ENCODE measurements at regions not wholly inside any gene's neighbourhood (a gene's known extent, or its start where the extent isn't known, plus 50 kb on each side); places are given as distances from the start of the nearest gene placed in this dataset.

DNA sequence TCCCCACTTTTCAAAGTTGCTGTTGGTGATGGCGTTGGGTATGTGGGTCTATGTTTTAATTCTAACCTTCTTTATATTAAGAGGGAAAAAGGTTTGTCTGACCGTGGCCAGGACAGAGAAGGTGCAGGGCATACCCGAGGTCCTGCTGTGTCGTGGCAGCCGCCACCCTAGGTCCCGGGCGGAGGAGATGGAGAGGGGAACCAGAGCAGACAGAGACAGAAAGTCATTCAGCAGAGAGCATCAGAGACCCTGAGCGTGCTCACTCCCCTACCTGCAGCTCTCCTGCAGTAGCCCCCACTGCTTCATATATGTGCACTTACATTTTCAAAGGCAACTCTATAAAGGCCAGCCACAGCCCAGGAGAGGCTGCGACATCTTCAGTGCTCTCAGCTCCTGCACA is 327.2 kb upstream of the TNRC6C start:
- Histone ChIP-seq H3K9me3 (ENCODE audit: low read length) (no peaks in the 10 kb centered on the region), H3F3A (ENCODE audit: low read length, unreplicated experiment) (no peaks in the 10 kb centered on the region), H3K4me3 (ENCODE audit: low read length) (no peak overlapping the region), H3K9me2 (replicated peaks; ENCODE audit: low read length) (no peaks in the 10 kb centered on the region), H3K4me2 (ENCODE audit: low read length) (no peak overlapping the region), H3K27ac (ENCODE audit: low read length) (no peak overlapping the region), H3K27me3 (ENCODE audit: low read length) (peaks cover 45% of the 10 kb centered on the region), H4K20me1 (ENCODE audit: low read length) (no peaks in the 10 kb centered on the region), H3K36me3 (ENCODE audit: low read depth, low read length) (no peaks in the 10 kb centered on the region), H3K79me2 (ENCODE audit: low read length) (no peaks in the 10 kb centered on the region), H3K4me1 (ENCODE audit: insufficient read depth, low read length) (no peaks in the 10 kb centered on the region), H3K9ac (ENCODE audit: low read length) (no peak overlapping the region), H2AFZ (ENCODE audit: low read length) (no peak overlapping the region)
- DNase-seq (no peak), ATAC-seq (no peak)
- TF ChIP-seq, protein P1, sequence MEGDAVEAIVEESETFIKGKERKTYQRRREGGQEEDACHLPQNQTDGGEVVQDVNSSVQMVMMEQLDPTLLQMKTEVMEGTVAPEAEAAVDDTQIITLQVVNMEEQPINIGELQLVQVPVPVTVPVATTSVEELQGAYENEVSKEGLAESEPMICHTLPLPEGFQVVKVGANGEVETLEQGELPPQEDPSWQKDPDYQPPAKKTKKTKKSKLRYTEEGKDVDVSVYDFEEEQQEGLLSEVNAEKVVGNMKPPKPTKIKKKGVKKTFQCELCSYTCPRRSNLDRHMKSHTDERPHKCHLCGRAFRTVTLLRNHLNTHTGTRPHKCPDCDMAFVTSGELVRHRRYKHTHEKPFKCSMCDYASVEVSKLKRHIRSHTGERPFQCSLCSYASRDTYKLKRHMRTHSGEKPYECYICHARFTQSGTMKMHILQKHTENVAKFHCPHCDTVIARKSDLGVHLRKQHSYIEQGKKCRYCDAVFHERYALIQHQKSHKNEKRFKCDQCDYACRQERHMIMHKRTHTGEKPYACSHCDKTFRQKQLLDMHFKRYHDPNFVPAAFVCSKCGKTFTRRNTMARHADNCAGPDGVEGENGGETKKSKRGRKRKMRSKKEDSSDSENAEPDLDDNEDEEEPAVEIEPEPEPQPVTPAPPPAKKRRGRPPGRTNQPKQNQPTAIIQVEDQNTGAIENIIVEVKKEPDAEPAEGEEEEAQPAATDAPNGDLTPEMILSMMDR (conservative IDR thresholded peaks at IDR 0.05; ENCODE audit: low read depth, low read length): no peak
- TF ChIP-seq EZH2phosphoT487 (IDR thresholded peaks at IDR 0.05; ENCODE audit: borderline replicate concordance, low read length) (no peak), EZH2 (IDR thresholded peaks at IDR 0.05; ENCODE audit: low read length, unreplicated experiment) (no peak)
- ChIA-PET CTCF (no interaction called here), POLR2A (ENCODE audit: unreplicated experiment) (no interaction called here)
- intact Hi-C loops (cut with micrococcal nuclease): no loop called here
- no TSS peak for BruUV-seq (replicated peaks)

DNA sequence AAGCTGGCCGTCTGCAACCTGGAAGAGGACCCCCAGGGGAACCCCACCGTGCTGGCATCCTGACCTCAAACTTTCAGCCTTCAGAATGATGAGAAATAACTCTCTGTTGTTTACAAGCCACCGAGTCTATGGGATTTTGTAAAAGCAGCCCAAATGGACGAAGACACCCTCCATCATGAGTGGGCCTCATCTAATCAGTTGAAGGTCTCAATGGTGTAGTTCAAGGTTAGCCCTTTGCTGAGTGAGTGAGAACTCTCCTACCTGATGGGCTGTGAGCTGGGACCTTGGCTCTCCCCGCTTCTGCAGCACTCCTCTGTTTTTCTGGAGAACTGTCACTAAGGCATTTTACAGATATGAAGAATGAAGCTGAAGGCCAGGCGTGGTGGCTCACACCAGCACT is 325.9 kb upstream of the TNRC6C start:
- intact Hi-C loops (cut with micrococcal nuclease): no loop called here
- no peaks in the 10 kb centered on the region for H3F3A ChIP-seq (ENCODE audit: low read length, unreplicated experiment)
- H3K9me2 ChIP-seq (replicated peaks; ENCODE audit: low read length): no peaks in the 10 kb centered on the region
- no peaks in the 10 kb centered on the region for H3K36me3 ChIP-seq (ENCODE audit: low read depth, low read length)
- no peak for ATAC-seq
- H3K4me2 ChIP-seq (ENCODE audit: low read length): no peak overlapping the region
- H3K27ac ChIP-seq (ENCODE audit: low read length): no peak overlapping the region
- ChIA-PET POLR2A (ENCODE audit: unreplicated experiment) (no interaction called here), CTCF (no interaction called here)
- H3K4me1 ChIP-seq (ENCODE audit: insufficient read depth, low read length): no peaks in the 10 kb centered on the region
- TF ChIP-seq, protein P1 (conservative IDR thresholded peaks at IDR 0.05; ENCODE audit: low read depth, low read length): no peak
- TF ChIP-seq EZH2 (IDR thresholded peaks at IDR 0.05; ENCODE audit: low read length, unreplicated experiment) (no peak), EZH2phosphoT487 (IDR thresholded peaks at IDR 0.05; ENCODE audit: borderline replicate concordance, low read length) (no peak)
- no peak overlapping the region for H3K9ac ChIP-seq (ENCODE audit: low read length)
- DNase-seq: no peak
- no peak overlapping the region for H2AFZ ChIP-seq (ENCODE audit: low read length)
- peaks cover 45% of the 10 kb centered on the region for H3K27me3 ChIP-seq (ENCODE audit: low read length)
- H3K4me3 ChIP-seq (ENCODE audit: low read length): no peak overlapping the region
- BruUV-seq (replicated peaks): no TSS peak
- H4K20me1 ChIP-seq (ENCODE audit: low read length): no peaks in the 10 kb centered on the region
- H3K9me3 ChIP-seq (ENCODE audit: low read length): no peaks in the 10 kb centered on the region
- H3K79me2 ChIP-seq (ENCODE audit: low read length): no peaks in the 10 kb centered on the region

DNA sequence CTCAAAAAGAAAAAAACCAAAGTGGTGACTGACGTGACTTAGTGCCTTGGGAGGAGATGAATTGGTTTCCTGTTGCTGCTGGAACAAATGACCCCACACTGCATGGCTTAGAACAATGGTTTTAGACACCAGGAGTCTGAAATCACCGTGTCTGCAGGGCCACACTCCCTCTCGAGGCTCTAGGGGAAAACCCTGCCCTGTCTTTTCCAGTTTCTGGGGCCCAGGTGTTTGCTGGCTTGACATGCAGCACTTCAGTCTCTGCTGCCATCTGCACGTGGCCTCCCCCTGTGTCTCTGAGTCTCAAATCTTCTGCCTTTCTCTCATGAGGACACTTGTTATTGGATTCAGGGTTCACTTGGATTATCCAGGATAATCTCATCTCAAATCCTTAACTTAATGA is 323.8 kb upstream of the TNRC6C start:
- ATAC-seq: no peak
- no peaks in the 10 kb centered on the region for H3K79me2 ChIP-seq (ENCODE audit: low read length)
- no peak overlapping the region for H3K4me3 ChIP-seq (ENCODE audit: low read length)
- TF ChIP-seq, protein P1 (conservative IDR thresholded peaks at IDR 0.05; ENCODE audit: low read depth, low read length): no peak
- TF ChIP-seq EZH2phosphoT487 (IDR thresholded peaks at IDR 0.05; ENCODE audit: borderline replicate concordance, low read length): no peak
- no peak for TF ChIP-seq EZH2 (IDR thresholded peaks at IDR 0.05; ENCODE audit: low read length, unreplicated experiment)
- no peak overlapping the region for H3K27ac ChIP-seq (ENCODE audit: low read length)
- H3K36me3 ChIP-seq (ENCODE audit: low read depth, low read length): no peaks in the 10 kb centered on the region
- no peaks in the 10 kb centered on the region for H3F3A ChIP-seq (ENCODE audit: low read length, unreplicated experiment)
- H3K27me3 ChIP-seq (ENCODE audit: low read length): peaks cover 51% of the 10 kb centered on the region
- no peak for DNase-seq
- H3K9ac ChIP-seq (ENCODE audit: low read length): no peak overlapping the region
- H3K4me2 ChIP-seq (ENCODE audit: low read length): no peak overlapping the region
- no peaks in the 10 kb centered on the region for H3K9me2 ChIP-seq (replicated peaks; ENCODE audit: low read length)
- ChIA-PET CTCF (no interaction called here), POLR2A (ENCODE audit: unreplicated experiment) (no interaction called here)
- H3K9me3 ChIP-seq (ENCODE audit: low read length): no peaks in the 10 kb centered on the region
- intact Hi-C loops (cut with micrococcal nuclease): no loop called here
- H2AFZ ChIP-seq (ENCODE audit: low read length): no peak overlapping the region
- no peaks in the 10 kb centered on the region for H3K4me1 ChIP-seq (ENCODE audit: insufficient read depth, low read length)
- no TSS peak for BruUV-seq (replicated peaks)
- no peaks in the 10 kb centered on the region for H4K20me1 ChIP-seq (ENCODE audit: low read length)

All from PC-3 (cell line).